Loucy (cell line): ENCODE measurements at regions not wholly inside any gene's neighbourhood (a gene's known extent, or its start where the extent isn't known, plus 50 kb on each side); places are given as distances from the start of the nearest gene placed in this dataset.

Experiments used
- H2AFZ ChIP-seq: fragments of 200-600 bp; sonication (generic); 2 replicates; pipeline ENCODE4 v1.6.0; 2016; ENCODE audit warnings: antibody characterized with exemption, mild to moderate bottlenecking, low read length, moderate library complexity
- H3F3A ChIP-seq: fragments of 200-600 bp; 2 replicates; pipeline ENCODE4 v1.6.0; 2016; ENCODE audit warnings: antibody characterized with exemption, low read depth, mild to moderate bottlenecking
- H3K27me3 ChIP-seq: fragments of 200-600 bp; sonication (generic); 2 replicates; pipeline ENCODE4 v1.6.1; 2014; ENCODE audit warnings: low read length, mild to moderate bottlenecking; ENCODE audit not compliant: insufficient read depth, poor library complexity, severe bottlenecking
- H3K36me3 ChIP-seq: fragments of 200-600 bp; sonication (generic); 2 replicates; pipeline ENCODE4 v1.6.1; 2016; ENCODE audit warnings: low read length; ENCODE audit not compliant: insufficient read depth
- H3K4me1 ChIP-seq: fragments of 200-600 bp; sonication (generic); 2 replicates; pipeline ENCODE4 v1.5.1; 2014; ENCODE audit warnings: low read length, mild to moderate bottlenecking; ENCODE audit not compliant: insufficient read depth, poor library complexity, severe bottlenecking
- H3K4me2 ChIP-seq: fragments of 200-600 bp; sonication (generic); 2 replicates; pipeline ENCODE4 v1.6.0; 2014; ENCODE audit warnings: antibody characterized with exemption, low read length, low read depth, mild to moderate bottlenecking; ENCODE audit not compliant: poor library complexity, severe bottlenecking
- H3K4me3 ChIP-seq: fragments of 200-600 bp; sonication (generic); 2 replicates; pipeline ENCODE4 v1.5.1; 2014; ENCODE audit warnings: low read length, mild to moderate bottlenecking, mixed read lengths; ENCODE audit not compliant: poor library complexity, severe bottlenecking
- H3K79me2 ChIP-seq: fragments of 200-600 bp; sonication (generic); 2 replicates; pipeline ENCODE4 v1.6.1; 2014; ENCODE audit warnings: low read length; ENCODE audit not compliant: insufficient read depth
- H3K9ac ChIP-seq: fragments of 200-600 bp; sonication (generic); 2 replicates; pipeline ENCODE4 v1.6.0; 2014; ENCODE audit warnings: mild to moderate bottlenecking, low read depth, low read length, moderate library complexity; ENCODE audit not compliant: poor library complexity, severe bottlenecking
- H3K9me2 ChIP-seq: fragments of 200-600 bp; sonication (generic); replicated peaks from 2 replicates; pipeline ENCODE4 v1.6.1; 2016; ENCODE audit warnings: low read depth, low read length, mixed read lengths
- H3K9me3 ChIP-seq: fragments of 200-600 bp; sonication (generic); 2 replicates; pipeline ENCODE4 v1.6.1; 2014; ENCODE audit warnings: mild to moderate bottlenecking, antibody characterized with exemption, low read length, low read depth; ENCODE audit not compliant: insufficient read depth
- H4K20me1 ChIP-seq: fragments of 200-600 bp; sonication (generic); 2 replicates; pipeline ENCODE4 v1.6.0; 2014; ENCODE audit warnings: antibody characterized with exemption, low read length, mild to moderate bottlenecking; ENCODE audit not compliant: insufficient read depth, poor library complexity, severe bottlenecking
- EZH2phosphoT487 ChIP-seq: fragments of 200-600 bp; IDR thresholded peaks from 2 replicates; pipeline ENCODE4 v1.6.1; 2018; ENCODE audit warnings: antibody characterized with exemption, mild to moderate bottlenecking, moderate library complexity, borderline replicate concordance
- TF ChIP-seq, protein P1 (sequence below): fragments of 200-600 bp; sonication (generic); conservative IDR thresholded peaks from 2 replicates; pipeline ENCODE4 v1.5.1; 2014; ENCODE audit warnings: mild to moderate bottlenecking, antibody characterized with exemption, low read length

- Histone ChIP-seq H2AFZ (no peak overlapping the region), H3F3A (no peaks in the 10 kb centered on the region), H3K79me2 (no peaks in the 10 kb centered on the region), H4K20me1 (no peaks in the 10 kb centered on the region), H3K9ac (no peak overlapping the region), H3K27me3 (no peaks in the 10 kb centered on the region), H3K4me2 (no peak overlapping the region), H3K9me3 (no peaks in the 10 kb centered on the region), H3K4me1 (no peaks in the 10 kb centered on the region), H3K4me3 (no peak overlapping the region), H3K9me2 (no peaks in the 10 kb centered on the region), H3K36me3 (no peaks in the 10 kb centered on the region)
- TF ChIP-seq, protein P1, sequence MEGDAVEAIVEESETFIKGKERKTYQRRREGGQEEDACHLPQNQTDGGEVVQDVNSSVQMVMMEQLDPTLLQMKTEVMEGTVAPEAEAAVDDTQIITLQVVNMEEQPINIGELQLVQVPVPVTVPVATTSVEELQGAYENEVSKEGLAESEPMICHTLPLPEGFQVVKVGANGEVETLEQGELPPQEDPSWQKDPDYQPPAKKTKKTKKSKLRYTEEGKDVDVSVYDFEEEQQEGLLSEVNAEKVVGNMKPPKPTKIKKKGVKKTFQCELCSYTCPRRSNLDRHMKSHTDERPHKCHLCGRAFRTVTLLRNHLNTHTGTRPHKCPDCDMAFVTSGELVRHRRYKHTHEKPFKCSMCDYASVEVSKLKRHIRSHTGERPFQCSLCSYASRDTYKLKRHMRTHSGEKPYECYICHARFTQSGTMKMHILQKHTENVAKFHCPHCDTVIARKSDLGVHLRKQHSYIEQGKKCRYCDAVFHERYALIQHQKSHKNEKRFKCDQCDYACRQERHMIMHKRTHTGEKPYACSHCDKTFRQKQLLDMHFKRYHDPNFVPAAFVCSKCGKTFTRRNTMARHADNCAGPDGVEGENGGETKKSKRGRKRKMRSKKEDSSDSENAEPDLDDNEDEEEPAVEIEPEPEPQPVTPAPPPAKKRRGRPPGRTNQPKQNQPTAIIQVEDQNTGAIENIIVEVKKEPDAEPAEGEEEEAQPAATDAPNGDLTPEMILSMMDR, result no peak
- TF ChIP-seq EZH2phosphoT487, result no peak
Observed at GRCh38 chr3:115552007-115552406, 71.3 kb upstream of the GAP43 start.

- Histone ChIP-seq H3K79me2 (no peaks in the 10 kb centered on the region), H2AFZ (no peak overlapping the region), H3K9me2 (no peaks in the 10 kb centered on the region), H3F3A (no peaks in the 10 kb centered on the region), H3K4me1 (no peaks in the 10 kb centered on the region), H3K36me3 (no peaks in the 10 kb centered on the region), H3K9ac (no peak overlapping the region), H4K20me1 (no peaks in the 10 kb centered on the region), H3K27me3 (no peaks in the 10 kb centered on the region), H3K9me3 (no peaks in the 10 kb centered on the region), H3K4me2 (no peak overlapping the region), H3K4me3 (no peak overlapping the region)
- no peak for TF ChIP-seq EZH2phosphoT487
- TF ChIP-seq, protein P1, result no peak
Observed at GRCh38 chr3:115553796-115554486, 69.4 kb upstream of the GAP43 start.

- TF ChIP-seq EZH2phosphoT487, result no peak
- TF ChIP-seq, protein P1, result no peak
- Histone ChIP-seq H3K4me3 (no peak overlapping the region), H3F3A (no peaks in the 10 kb centered on the region), H3K9me3 (no peaks in the 10 kb centered on the region), H3K9ac (no peak overlapping the region), H4K20me1 (no peaks in the 10 kb centered on the region), H2AFZ (no peak overlapping the region), H3K4me2 (no peak overlapping the region), H3K27me3 (no peaks in the 10 kb centered on the region), H3K79me2 (no peaks in the 10 kb centered on the region), H3K4me1 (no peaks in the 10 kb centered on the region), H3K36me3 (no peaks in the 10 kb centered on the region), H3K9me2 (no peaks in the 10 kb centered on the region)
Observed at GRCh38 chr3:115554487-115554807, 68.9 kb upstream of the GAP43 start.
